ENCODE measurements at regions not wholly inside any gene's neighbourhood (a gene's known extent, or its start where the extent isn't known, plus 50 kb on each side); places are given as distances from the start of the nearest gene placed in this dataset.
A peak's percentile ranks its signal among the peaks of the same experiment; 100 is the strongest.

GRCh38 chr12:83805156-83805772 lies 1107.3 kb downstream of the SLC6A15 start:
- TF ChIP-seq, protein P1, sequence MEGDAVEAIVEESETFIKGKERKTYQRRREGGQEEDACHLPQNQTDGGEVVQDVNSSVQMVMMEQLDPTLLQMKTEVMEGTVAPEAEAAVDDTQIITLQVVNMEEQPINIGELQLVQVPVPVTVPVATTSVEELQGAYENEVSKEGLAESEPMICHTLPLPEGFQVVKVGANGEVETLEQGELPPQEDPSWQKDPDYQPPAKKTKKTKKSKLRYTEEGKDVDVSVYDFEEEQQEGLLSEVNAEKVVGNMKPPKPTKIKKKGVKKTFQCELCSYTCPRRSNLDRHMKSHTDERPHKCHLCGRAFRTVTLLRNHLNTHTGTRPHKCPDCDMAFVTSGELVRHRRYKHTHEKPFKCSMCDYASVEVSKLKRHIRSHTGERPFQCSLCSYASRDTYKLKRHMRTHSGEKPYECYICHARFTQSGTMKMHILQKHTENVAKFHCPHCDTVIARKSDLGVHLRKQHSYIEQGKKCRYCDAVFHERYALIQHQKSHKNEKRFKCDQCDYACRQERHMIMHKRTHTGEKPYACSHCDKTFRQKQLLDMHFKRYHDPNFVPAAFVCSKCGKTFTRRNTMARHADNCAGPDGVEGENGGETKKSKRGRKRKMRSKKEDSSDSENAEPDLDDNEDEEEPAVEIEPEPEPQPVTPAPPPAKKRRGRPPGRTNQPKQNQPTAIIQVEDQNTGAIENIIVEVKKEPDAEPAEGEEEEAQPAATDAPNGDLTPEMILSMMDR (conservative IDR thresholded peaks at IDR 0.05), result no peak

DNA sequence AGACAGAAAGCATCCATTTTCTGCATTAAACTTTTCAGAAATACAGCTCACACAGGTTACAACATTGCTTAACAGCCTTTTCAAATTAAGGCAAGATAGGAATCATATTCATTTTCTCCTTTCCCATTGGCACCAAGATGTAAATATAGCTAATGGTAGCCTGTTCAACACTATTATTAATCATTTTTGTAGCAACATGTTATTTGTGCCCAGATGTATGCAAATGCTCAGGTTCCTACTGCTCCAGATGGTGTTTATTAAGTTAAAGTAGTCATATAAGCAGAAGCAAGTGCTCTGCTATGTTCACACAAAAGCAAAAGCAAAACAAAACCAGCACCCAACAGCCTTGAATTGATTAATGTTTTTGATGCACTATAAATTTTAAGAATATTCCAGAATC lies 1110.6 kb downstream of the SLC6A15 start:
- H3K27ac ChIP-seq, result no peak overlapping the region
- TF ChIP-seq, protein P1 (conservative IDR thresholded peaks at IDR 0.05), result no peak

More at GRCh38 chr12:83805156-83805772, 1107.3 kb downstream of the SLC6A15 start:
- peak overlapping the region; percentile 88 for H3K27ac ChIP-seq

GRCh38 chr12:83800022-83800421 lies 1112.6 kb downstream of the SLC6A15 start:
- TF ChIP-seq, protein P1 (conservative IDR thresholded peaks at IDR 0.05), result no peak

GRCh38 chr12:83796531-83796930 lies 1109.8 kb downstream of the TMTC2 start:
- H3K27ac ChIP-seq, result no peak overlapping the region
- TF ChIP-seq, protein P1 (conservative IDR thresholded peaks at IDR 0.05), result no peak

More at GRCh38 chr12:83800022-83800421, 1112.6 kb downstream of the SLC6A15 start:
- H3K27ac ChIP-seq, result no peak overlapping the region

GRCh38 chr12:83793616-83794015 lies 1106.9 kb downstream of the TMTC2 start:
- H3K27ac ChIP-seq, result no peak overlapping the region
- TF ChIP-seq, protein P1 (conservative IDR thresholded peaks at IDR 0.05), result no peak

DNA sequence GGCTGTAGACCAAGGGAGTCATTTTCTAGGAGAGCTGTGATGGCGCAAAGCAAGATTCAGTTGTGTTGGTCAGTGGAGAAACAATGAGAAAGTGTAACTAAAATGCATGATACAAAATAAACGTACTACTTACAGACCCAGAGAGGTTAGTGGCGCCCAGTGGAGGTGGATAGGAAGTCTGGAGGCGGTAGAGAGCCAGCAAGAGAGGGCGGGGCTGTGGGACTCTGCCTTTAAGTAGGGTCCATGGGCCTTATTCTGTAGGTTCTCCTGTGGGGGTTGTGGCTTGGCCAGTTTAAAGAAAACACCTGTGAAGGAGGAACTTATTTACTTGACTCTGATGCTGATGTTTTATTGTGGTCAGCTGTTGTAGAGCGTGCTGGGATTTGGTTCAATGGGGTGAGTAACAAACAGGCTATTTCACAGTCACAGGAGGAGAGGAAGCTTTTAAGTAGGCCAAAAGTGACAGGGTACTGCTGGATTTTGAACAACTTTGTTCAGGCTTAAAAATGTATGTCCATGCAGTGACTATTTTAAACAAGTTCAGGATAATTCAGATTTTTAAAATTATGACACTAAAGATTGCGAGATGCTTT lies 1097.7 kb downstream of the TMTC2 start:
- no peak overlapping the region for H3K27ac ChIP-seq
- TF ChIP-seq, protein P1 (conservative IDR thresholded peaks at IDR 0.05), result no peak

- H3K27ac ChIP-seq, result no peak overlapping the region
- TF ChIP-seq, protein P1 (conservative IDR thresholded peaks at IDR 0.05), result no peak
These were observed 1092.8 kb downstream of the TMTC2 start for GRCh38 chr12:83779526-83779925.

Measured in VCaP (cell line).